ENCODE measurements at regions not wholly inside any gene's neighbourhood (a gene's known extent, or its start where the extent isn't known, plus 50 kb on each side); places are given as distances from the start of the nearest gene placed in this dataset.

- TF ChIP-seq ZNF785 (tag by site-specific recombination; IDR thresholded peaks at IDR 0.05) (no peak), BCL11A (tag by site-specific recombination; IDR thresholded peaks at IDR 0.05; ENCODE audit: low read depth) (no peak), REST (tag by site-specific recombination; IDR thresholded peaks at IDR 0.05) (no peak), CTCF (tag by site-specific recombination; IDR thresholded peaks at IDR 0.05) (no peak), ZNF501 (tag by site-specific recombination; IDR thresholded peaks at IDR 0.05) (no peak), ZNF561 (tag by site-specific recombination; IDR thresholded peaks at IDR 0.05; ENCODE audit: borderline replicate concordance) (no peak), ZNF830 (tag by site-specific recombination; IDR thresholded peaks at IDR 0.05; ENCODE audit: low read depth) (no peak), ZNF529 (tag by site-specific recombination; IDR thresholded peaks at IDR 0.05; ENCODE audit: insufficient replicate concordance) (no peak), REPIN1 (tag by site-specific recombination; IDR thresholded peaks at IDR 0.05; ENCODE audit: low read depth) (no peak), ZNF335 (tag by site-specific recombination; conservative IDR thresholded peaks at IDR 0.05) (no peak), YY1 (tag by site-specific recombination; IDR thresholded peaks at IDR 0.05) (no peak)
Measured at GRCh38 chr16:13397126-13397525, 495.7 kb downstream of the SHISA9 start.
